ENCODE measurements at regions not wholly inside any gene's neighbourhood (a gene's known extent, or its start where the extent isn't known, plus 50 kb on each side); places are given as distances from the start of the nearest gene placed in this dataset.

DNA sequence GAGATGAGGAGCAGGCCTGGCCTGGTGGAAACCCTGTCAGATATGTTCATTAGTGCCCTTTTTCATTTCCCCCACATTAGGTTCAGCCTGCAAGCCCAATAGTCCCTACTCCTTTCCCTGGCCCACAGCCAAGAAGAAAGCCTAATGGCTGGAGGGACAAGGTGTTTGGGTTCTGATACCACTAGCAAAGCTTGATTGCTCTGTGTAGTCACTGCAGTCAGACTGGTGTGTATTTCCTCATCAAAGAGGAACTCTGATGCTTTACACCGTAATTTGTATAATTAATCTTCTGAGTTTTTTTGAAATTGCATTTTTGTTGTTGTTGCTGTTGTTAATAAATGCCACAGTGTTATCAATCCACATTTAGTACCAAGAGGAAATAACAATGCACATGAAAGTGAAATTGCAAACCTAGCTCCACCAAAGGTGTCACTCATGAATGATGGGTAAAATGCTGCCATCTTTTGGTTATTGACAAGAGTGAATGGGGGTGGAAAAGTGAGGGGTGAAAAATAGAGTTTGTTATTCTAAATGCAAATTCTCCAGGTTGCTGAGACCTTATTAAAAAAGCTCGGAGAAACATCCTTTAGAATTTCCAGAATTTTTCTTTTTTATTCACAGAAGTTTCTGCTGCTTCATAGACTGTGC lies 320.2 kb upstream of the POU3F2 start:
- ATAC-seq (no peak), DNase-seq (no peak)
- no peaks in the 10 kb centered on the region for H3K9me3 ChIP-seq (ENCODE audit: control insufficient read depth, low read length)
- intact Hi-C loops (cut with DNase I): no loop called here
- no peak overlapping the region for H3K4me3 ChIP-seq (ENCODE audit: low read length)
- WGBS: 80% methylated on average over 2 of the region's 2 CpGs
- no peak overlapping the region for H3K27ac ChIP-seq (ENCODE audit: low read length)
- no peaks in the 10 kb centered on the region for H3K27me3 ChIP-seq (ENCODE audit: control insufficient read depth, insufficient read depth)
- no peaks in the 10 kb centered on the region for H3K4me1 ChIP-seq (ENCODE audit: control insufficient read depth, insufficient read depth, low read length)

DNA sequence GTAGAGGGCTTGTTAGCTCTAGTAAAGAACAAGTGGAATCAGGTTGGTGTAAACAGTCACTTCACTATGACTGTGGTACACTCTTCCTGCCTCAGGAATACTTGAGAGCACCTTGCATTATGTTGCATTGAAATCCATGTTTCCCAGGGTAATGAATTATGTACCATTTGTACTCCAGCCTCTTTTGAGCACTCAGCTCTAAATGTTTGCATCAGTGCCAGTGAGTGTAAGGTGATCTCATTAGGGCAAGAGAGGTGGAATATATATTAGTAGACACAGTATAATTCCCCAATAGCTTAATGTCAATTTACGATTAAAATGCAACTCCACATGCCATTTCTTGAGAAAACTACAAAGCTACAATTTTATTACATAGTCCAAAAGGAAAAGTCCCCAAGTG lies 319.6 kb upstream of the POU3F2 start:
- no peaks in the 10 kb centered on the region for H3K27me3 ChIP-seq (ENCODE audit: control insufficient read depth, insufficient read depth)
- WGBS: 91% methylated on average over 1 of the region's 1 CpG
- no peak overlapping the region for H3K4me3 ChIP-seq (ENCODE audit: low read length)
- H3K27ac ChIP-seq (ENCODE audit: low read length): no peak overlapping the region
- intact Hi-C loops (cut with DNase I): no loop called here
- no peak for DNase-seq
- no peak for ATAC-seq
- no peaks in the 10 kb centered on the region for H3K9me3 ChIP-seq (ENCODE audit: control insufficient read depth, low read length)
- H3K4me1 ChIP-seq (ENCODE audit: control insufficient read depth, insufficient read depth, low read length): no peaks in the 10 kb centered on the region

DNA sequence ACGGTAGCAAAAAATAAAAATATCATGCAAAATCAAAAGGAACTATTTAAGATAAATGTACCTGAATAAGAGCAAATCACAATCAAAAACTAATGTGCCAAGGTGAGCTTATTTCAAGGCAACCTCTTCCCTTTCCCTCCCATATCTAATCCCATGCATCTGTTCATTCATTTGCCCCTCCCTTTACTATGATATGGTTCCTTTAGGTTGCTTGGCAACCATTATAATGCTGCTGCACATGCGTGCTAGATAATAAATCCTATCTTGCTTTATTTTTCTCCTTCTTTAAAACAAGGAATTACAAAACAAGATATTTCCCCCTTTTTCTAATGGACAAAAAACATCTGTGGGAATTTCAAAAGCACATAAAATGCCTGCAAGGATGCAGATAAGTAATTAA lies 318.2 kb upstream of the POU3F2 start:
- DNase-seq (no peak), ATAC-seq (no peak)
- Histone ChIP-seq H3K27me3 (ENCODE audit: control insufficient read depth, insufficient read depth) (no peaks in the 10 kb centered on the region), H3K27ac (ENCODE audit: low read length) (no peak overlapping the region), H3K4me3 (ENCODE audit: low read length) (no peak overlapping the region), H3K4me1 (ENCODE audit: control insufficient read depth, insufficient read depth, low read length) (no peaks in the 10 kb centered on the region), H3K9me3 (ENCODE audit: control insufficient read depth, low read length) (no peaks in the 10 kb centered on the region)
- intact Hi-C loops (cut with DNase I): no loop called here
- WGBS: 58% methylated on average over 2 of the region's 2 CpGs

DNA sequence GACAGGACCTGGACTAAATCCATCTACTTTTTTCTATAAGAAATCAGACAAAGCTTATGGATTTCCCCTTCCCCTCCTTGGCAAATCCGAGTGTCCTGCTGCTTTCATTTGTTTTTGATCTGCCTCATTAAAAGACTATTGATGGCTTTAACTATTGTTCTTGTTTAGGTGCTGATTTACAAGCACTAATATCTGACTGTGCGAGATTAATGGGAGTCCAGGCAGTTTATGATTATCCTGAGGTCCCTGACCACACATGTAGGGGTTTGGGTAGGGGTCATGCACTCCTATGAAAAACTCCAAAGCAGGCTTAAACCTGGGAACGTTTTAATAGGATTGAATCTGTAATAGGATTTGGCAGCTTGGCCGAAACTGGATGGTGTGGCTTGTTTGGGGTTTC lies 317.5 kb upstream of the POU3F2 start:
- H3K4me3 ChIP-seq (ENCODE audit: low read length): no peak overlapping the region
- no peaks in the 10 kb centered on the region for H3K27me3 ChIP-seq (ENCODE audit: control insufficient read depth, insufficient read depth)
- 40% methylated on average over 4 of the region's 4 CpGs for WGBS
- H3K4me1 ChIP-seq (ENCODE audit: control insufficient read depth, insufficient read depth, low read length): no peaks in the 10 kb centered on the region
- intact Hi-C loops (cut with DNase I): no loop called here
- DNase-seq (no peak), ATAC-seq (no peak)
- H3K9me3 ChIP-seq (ENCODE audit: control insufficient read depth, low read length): no peaks in the 10 kb centered on the region
- H3K27ac ChIP-seq (ENCODE audit: low read length): no peak overlapping the region

DNA sequence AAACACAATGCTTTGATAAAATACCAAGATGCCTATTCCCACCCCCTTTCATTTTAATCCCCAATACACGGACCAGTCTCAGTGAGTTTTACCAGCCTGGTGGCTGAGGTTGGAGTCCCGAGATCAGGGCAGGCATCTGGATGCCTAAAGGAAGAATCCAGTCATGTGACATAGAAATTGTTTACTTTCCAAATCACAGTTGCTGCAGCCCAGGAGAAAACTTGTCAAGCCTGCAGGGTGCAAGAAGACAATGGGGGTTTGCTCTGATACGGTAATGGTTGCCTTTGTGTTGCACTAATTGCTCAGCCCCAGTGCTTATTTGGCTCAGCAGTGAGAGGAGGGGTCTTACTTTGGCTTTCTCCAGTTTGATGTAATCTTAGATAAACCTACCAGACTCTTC lies 308.5 kb upstream of the POU3F2 start:
- no peak for DNase-seq
- Histone ChIP-seq H3K9me3 (ENCODE audit: control insufficient read depth, low read length) (no peaks in the 10 kb centered on the region), H3K27me3 (ENCODE audit: control insufficient read depth, insufficient read depth) (no peaks in the 10 kb centered on the region), H3K4me3 (ENCODE audit: low read length) (no peak overlapping the region), H3K4me1 (ENCODE audit: control insufficient read depth, insufficient read depth, low read length) (no peaks in the 10 kb centered on the region), H3K27ac (ENCODE audit: low read length) (no peak overlapping the region)
- no peak for ATAC-seq
- WGBS: 20% methylated on average over 3 of the region's 3 CpGs
- intact Hi-C loops (cut with DNase I): no loop called here

DNA sequence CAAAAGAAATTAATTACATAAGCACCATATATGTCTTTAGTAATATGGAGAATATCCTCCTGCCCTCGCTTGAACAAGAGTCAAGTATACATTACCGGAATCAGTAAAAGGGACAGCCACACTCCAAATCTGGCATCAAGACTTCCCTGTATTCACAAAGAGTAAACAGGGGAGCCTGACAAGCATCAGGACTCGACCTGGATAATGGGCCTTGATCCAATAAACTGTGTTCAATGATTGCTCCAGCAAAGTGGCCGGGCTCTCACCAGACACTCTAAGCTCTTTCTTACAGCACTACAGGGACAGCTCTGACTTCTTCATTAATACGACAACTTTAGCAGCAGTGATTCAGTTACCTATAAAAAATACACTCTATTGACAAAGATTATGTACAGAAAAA lies 307.9 kb upstream of the POU3F2 start:
- no peaks in the 10 kb centered on the region for H3K27me3 ChIP-seq (ENCODE audit: control insufficient read depth, insufficient read depth)
- H3K9me3 ChIP-seq (ENCODE audit: control insufficient read depth, low read length): no peaks in the 10 kb centered on the region
- DNase-seq: no peak
- no peak overlapping the region for H3K27ac ChIP-seq (ENCODE audit: low read length)
- no peak for ATAC-seq
- no peak overlapping the region for H3K4me3 ChIP-seq (ENCODE audit: low read length)
- H3K4me1 ChIP-seq (ENCODE audit: control insufficient read depth, insufficient read depth, low read length): no peaks in the 10 kb centered on the region
- intact Hi-C loops (cut with DNase I): no loop called here
- WGBS: 64% methylated on average over 5 of the region's 5 CpGs

DNA sequence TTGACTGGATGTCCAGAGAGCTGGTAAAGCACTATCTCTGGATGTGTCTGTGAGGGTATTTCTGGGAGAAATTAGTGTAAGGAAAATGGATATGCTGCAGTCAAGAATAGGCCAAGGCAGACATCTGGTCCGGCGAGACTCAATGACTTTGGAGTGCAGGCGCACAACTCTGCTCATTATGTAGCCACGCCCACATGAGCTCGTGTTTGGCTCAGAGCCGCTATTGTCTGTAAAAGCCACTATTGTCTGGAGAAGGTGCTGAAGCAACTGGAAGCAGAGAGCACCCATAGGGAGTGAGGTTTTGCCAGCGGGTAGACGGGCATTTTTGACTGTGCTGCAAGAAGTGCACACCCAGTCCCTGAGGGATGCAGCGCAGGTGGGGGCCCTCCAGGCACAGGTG lies 305.0 kb upstream of the POU3F2 start:
- Histone ChIP-seq H3K4me1 (ENCODE audit: control insufficient read depth, insufficient read depth, low read length) (no peaks in the 10 kb centered on the region), H3K27me3 (ENCODE audit: control insufficient read depth, insufficient read depth) (no peaks in the 10 kb centered on the region), H3K27ac (ENCODE audit: low read length) (no peak overlapping the region), H3K9me3 (ENCODE audit: control insufficient read depth, low read length) (no peaks in the 10 kb centered on the region), H3K4me3 (ENCODE audit: low read length) (no peak overlapping the region)
- ATAC-seq (no peak), DNase-seq (no peak)
- intact Hi-C loops (cut with DNase I): no loop called here
- WGBS: 84% methylated on average over 9 of the region's 9 CpGs

DNA sequence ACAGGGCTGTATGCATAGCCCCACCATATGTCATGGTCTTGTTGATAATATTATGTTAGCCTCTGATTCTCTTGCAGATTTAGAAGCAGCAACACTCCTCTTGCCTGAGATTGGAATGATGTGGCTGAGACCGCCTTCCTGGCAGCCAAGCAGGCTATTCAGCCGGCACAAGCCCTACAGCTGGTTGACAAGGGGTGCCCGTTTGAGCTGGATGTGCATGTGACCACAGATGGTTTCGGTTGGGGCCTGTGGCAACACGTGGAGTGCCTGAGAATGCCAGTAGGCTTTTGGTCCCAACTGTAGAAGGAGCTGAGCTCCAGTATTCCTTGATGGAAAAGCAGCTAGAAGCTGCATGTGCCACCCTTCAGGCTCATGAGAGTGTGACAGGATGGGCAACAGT lies 303.6 kb upstream of the POU3F2 start:
- Histone ChIP-seq H3K9me3 (ENCODE audit: control insufficient read depth, low read length) (no peaks in the 10 kb centered on the region), H3K4me1 (ENCODE audit: control insufficient read depth, insufficient read depth, low read length) (no peaks in the 10 kb centered on the region), H3K27me3 (ENCODE audit: control insufficient read depth, insufficient read depth) (no peaks in the 10 kb centered on the region), H3K4me3 (ENCODE audit: low read length) (no peak overlapping the region), H3K27ac (ENCODE audit: low read length) (no peak overlapping the region)
- intact Hi-C loops (cut with DNase I): no loop called here
- DNase-seq (no peak), ATAC-seq (no peak)
- 67% methylated on average over 5 of the region's 5 CpGs for WGBS

DNA sequence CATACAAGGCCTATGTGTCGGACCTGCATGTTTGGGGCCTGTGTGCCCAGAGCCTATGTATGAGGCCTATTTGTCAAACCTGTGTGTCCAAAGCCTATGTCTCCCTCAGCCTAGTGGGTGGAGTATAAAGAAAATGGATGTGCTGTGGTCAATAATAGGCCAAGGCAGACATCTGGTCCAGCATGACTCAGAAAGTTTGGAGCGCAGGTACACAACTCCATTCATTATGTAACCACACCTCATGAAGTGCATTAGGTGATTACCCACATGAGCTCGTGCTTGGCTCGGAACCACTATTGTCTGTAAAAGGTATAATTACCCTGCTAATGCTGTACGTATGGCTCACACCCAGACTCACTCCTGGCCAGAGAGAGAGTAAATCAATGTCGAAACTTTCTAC lies 302.4 kb upstream of the POU3F2 start:
- Histone ChIP-seq H3K27me3 (ENCODE audit: control insufficient read depth, insufficient read depth) (no peaks in the 10 kb centered on the region), H3K27ac (ENCODE audit: low read length) (no peak overlapping the region), H3K4me3 (ENCODE audit: low read length) (no peak overlapping the region), H3K4me1 (ENCODE audit: control insufficient read depth, insufficient read depth, low read length) (no peaks in the 10 kb centered on the region), H3K9me3 (ENCODE audit: control insufficient read depth, low read length) (no peaks in the 10 kb centered on the region)
- 81% methylated on average over 6 of the region's 6 CpGs for WGBS
- DNase-seq: no peak
- intact Hi-C loops (cut with DNase I): no loop called here
- no peak for ATAC-seq

DNA sequence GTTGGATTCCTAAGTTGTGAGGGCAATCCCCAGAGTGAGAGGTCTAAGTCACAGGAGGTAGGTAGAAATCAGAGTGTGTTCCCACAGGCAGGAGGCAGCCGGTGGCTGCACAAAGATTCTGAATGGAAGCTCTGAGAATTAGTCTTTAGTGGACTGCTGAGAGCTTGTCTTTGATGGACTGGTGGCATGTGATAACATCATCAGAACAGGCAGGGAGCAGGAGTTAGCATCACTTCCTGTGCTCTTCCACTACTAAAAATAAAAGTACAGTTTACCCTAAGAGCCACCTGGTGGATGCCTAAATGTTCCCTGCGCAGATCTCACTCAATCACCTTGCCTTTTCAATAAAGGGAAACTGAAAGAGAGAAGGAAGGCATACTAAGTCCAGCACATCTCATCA lies 294.6 kb upstream of the POU3F2 start:
- 75% methylated on average over 2 of the region's 2 CpGs for WGBS
- no peak for ATAC-seq
- Histone ChIP-seq H3K4me3 (ENCODE audit: low read length) (no peak overlapping the region), H3K9me3 (ENCODE audit: control insufficient read depth, low read length) (no peaks in the 10 kb centered on the region), H3K4me1 (ENCODE audit: control insufficient read depth, insufficient read depth, low read length) (no peaks in the 10 kb centered on the region), H3K27ac (ENCODE audit: low read length) (no peak overlapping the region), H3K27me3 (ENCODE audit: control insufficient read depth, insufficient read depth) (no peaks in the 10 kb centered on the region)
- DNase-seq: no peak
- intact Hi-C loops (cut with DNase I): no loop called here

DNA sequence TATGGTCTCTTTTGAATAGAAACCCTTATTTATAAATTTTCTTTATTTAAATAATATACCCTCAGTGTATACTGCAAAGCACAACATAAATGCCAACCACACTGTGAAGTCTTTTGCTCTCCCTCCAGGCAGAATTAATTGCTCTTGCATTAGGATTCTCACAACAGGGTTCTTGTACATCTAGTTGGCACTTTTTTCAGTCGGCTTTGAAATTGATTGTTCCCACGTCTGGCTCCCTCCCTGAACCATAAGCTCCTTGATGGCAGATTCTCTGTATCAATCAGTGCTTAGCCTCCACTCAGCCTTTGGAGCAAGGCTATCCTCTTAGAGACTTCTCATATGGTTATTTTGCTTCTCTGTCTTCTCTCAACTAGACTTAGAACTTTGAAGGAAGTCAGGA lies 288.0 kb upstream of the POU3F2 start:
- no peaks in the 10 kb centered on the region for H3K4me1 ChIP-seq (ENCODE audit: control insufficient read depth, insufficient read depth, low read length)
- WGBS: 56% methylated on average over 2 of the region's 2 CpGs
- H3K4me3 ChIP-seq (ENCODE audit: low read length): no peak overlapping the region
- ATAC-seq: no peak
- H3K9me3 ChIP-seq (ENCODE audit: control insufficient read depth, low read length): no peaks in the 10 kb centered on the region
- H3K27me3 ChIP-seq (ENCODE audit: control insufficient read depth, insufficient read depth): no peaks in the 10 kb centered on the region
- no peak for DNase-seq
- no peak overlapping the region for H3K27ac ChIP-seq (ENCODE audit: low read length)
- intact Hi-C loops (cut with DNase I): no loop called here

DNA sequence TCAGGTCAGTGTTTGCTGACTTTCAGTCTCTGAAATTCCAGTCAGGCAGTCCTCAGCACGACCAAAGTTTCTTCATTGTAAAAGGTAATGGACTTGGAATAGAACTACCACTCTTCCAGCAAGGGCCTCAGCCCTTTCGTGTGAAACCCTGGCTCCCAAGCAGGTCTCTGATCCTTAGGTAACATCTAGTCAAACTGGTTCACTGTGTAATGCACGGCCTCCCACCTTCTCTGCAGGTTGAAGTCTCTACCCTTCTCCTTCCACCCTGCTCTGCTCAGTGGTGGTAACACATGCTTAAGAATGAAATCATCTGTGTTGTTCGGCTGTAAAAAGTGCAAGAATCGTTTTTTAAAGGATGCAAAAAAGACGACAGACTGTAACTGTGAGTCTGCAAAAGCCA lies 287.2 kb upstream of the POU3F2 start:
- H3K4me3 ChIP-seq (ENCODE audit: low read length): no peak overlapping the region
- ATAC-seq (no peak), DNase-seq (no peak)
- no peaks in the 10 kb centered on the region for H3K4me1 ChIP-seq (ENCODE audit: control insufficient read depth, insufficient read depth, low read length)
- no peak overlapping the region for H3K27ac ChIP-seq (ENCODE audit: low read length)
- intact Hi-C loops (cut with DNase I): no loop called here
- no peaks in the 10 kb centered on the region for H3K27me3 ChIP-seq (ENCODE audit: control insufficient read depth, insufficient read depth)
- no peaks in the 10 kb centered on the region for H3K9me3 ChIP-seq (ENCODE audit: control insufficient read depth, low read length)
- WGBS: 67% methylated on average over 6 of the region's 6 CpGs
